Ovary (tissue), 3 donors: ENCODE measurements at regions not wholly inside any gene's neighbourhood (a gene's known extent, or its start where the extent isn't known, plus 50 kb on each side); places are given as distances from the start of the nearest gene placed in this dataset.

Experiments used
- EP300 ChIP-seq: sonication (generic); formaldehyde crosslinking; IDR thresholded peaks from one replicate; pipeline ENCODE4 v1.6.1; 2017; ENCODE audit warnings: antibody characterized with exemption
- POLR2A ChIP-seq: fragments of 450-650 bp; IDR thresholded peaks from one replicate; pipeline ENCODE4 v1.6.1; 2017; ENCODE audit warnings: antibody characterized with exemption, mild to moderate bottlenecking, moderate library complexity
- TF ChIP-seq, protein P1 (sequence below), 3 donors: fragments of 450-650 bp in 2 of 3; fragments of 200-600 bp in 1 of 3; IDR thresholded peaks; one replicate each; pipeline versions ENCODE4 v1.5.1 to v1.8.0; 2016 to 2022; ENCODE audit warnings: antibody characterized with exemption in 3 of 3, mild to moderate bottlenecking in 1 of 3
- donor health status: DM: no; HTN: no; CAD: no.

DNA sequence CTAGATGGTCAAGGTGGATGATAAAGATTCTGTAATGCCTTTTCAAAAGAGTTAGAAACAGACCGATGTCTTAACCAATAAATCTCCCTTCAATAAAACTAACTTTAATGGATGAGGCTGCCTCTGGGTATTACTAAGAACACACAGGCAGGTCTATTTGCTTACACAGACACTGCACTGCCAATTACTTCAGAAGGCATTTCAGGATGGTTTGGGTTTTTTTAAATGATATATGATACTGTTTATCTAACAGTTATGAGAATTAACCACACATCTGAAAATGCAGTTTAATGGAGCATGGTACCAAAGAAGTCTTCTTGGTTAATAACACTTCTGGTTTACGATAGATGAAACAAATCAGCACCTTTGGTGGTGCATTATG, 367.9 kb upstream of the GRAMD2B start:
- TF ChIP-seq, protein P1, sequence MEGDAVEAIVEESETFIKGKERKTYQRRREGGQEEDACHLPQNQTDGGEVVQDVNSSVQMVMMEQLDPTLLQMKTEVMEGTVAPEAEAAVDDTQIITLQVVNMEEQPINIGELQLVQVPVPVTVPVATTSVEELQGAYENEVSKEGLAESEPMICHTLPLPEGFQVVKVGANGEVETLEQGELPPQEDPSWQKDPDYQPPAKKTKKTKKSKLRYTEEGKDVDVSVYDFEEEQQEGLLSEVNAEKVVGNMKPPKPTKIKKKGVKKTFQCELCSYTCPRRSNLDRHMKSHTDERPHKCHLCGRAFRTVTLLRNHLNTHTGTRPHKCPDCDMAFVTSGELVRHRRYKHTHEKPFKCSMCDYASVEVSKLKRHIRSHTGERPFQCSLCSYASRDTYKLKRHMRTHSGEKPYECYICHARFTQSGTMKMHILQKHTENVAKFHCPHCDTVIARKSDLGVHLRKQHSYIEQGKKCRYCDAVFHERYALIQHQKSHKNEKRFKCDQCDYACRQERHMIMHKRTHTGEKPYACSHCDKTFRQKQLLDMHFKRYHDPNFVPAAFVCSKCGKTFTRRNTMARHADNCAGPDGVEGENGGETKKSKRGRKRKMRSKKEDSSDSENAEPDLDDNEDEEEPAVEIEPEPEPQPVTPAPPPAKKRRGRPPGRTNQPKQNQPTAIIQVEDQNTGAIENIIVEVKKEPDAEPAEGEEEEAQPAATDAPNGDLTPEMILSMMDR (IDR thresholded peaks at IDR 0.05), result no peak
- no peak for TF ChIP-seq POLR2A
- TF ChIP-seq EP300, result no peak
